HG03045 (cell line): ENCODE measurements at regions not wholly inside any gene's neighbourhood (a gene's known extent, or its start where the extent isn't known, plus 50 kb on each side); places are given as distances from the start of the nearest gene placed in this dataset.

Experiments used
- ATAC-seq: cut with Tn5 transposase; IDR thresholded peaks from one replicate; pipeline ENCODE4 v1.9.1; 2021; ENCODE audit warnings: mild to moderate bottlenecking, moderate library complexity; ENCODE audit not compliant: unreplicated experiment

- no peak for ATAC-seq
These were observed 103.3 kb downstream of the DUSP10 start for GRCh38 chr1:221638595-221638994.

- no peak for ATAC-seq
These were observed 100.1 kb downstream of the DUSP10 start for GRCh38 chr1:221641811-221642210.

- no peak for ATAC-seq
These were observed 98.3 kb downstream of the DUSP10 start for GRCh38 chr1:221643404-221644144.

GRCh38 chr1:221644145-221644448 lies 97.8 kb downstream of the DUSP10 start:
- no peak for ATAC-seq

- no peak for ATAC-seq
These were observed 97.1 kb downstream of the DUSP10 start for GRCh38 chr1:221644663-221645258.

GRCh38 chr1:221648201-221648600 lies 93.7 kb downstream of the DUSP10 start:
- ATAC-seq, result no peak
